Omental fat pad (tissue), 3 donors: ENCODE measurements at regions not wholly inside any gene's neighbourhood (a gene's known extent, or its start where the extent isn't known, plus 50 kb on each side); places are given as distances from the start of the nearest gene placed in this dataset.

Source experiments
- ATAC-seq: fragments of 150-250 bp; one replicate; pipeline ENCODE4 v1.9.1; 2016; ENCODE audit warnings: mild to moderate bottlenecking, moderate library complexity; ENCODE audit not compliant: low FRiP score
- DNase-seq: peaks from one replicate; pipeline ENCODE4 v3.0.0-alpha.2; 2019; ENCODE audit warnings: low spot score
- CTCF ChIP-seq, 3 donors: fragments of 450-650 bp; IDR thresholded peaks; one replicate each; pipeline ENCODE4 v1.5.1; 2016 to 2017; ENCODE audit warnings: antibody characterized with exemption in 3 of 3, mild to moderate bottlenecking in 3 of 3, moderate library complexity in 2 of 3

- peak; percentile 81 for ATAC-seq
- peak; percentile 64 for DNase-seq
- TF ChIP-seq CTCF (IDR thresholded peaks at IDR 0.05): no peak
These were observed 217.8 kb upstream of the GSE1 start for GRCh38 chr16:85395207-85395912.

- no peak for TF ChIP-seq CTCF (IDR thresholded peaks at IDR 0.05)
- DNase-seq (no peak), ATAC-seq (peak; percentile 27)
These were observed 216.9 kb upstream of the GSE1 start for GRCh38 chr16:85395913-85396878.

GRCh38 chr16:85396879-85397871 is 215.9 kb upstream of the GSE1 start:
- DNase-seq (no peak), ATAC-seq (no peak)
- no peak for TF ChIP-seq CTCF (IDR thresholded peaks at IDR 0.05)

- no peak for ATAC-seq
- TF ChIP-seq CTCF (IDR thresholded peaks at IDR 0.05): no peak
- DNase-seq: no peak
These were observed 215.1 kb upstream of the GSE1 start for GRCh38 chr16:85398050-85398451.

- TF ChIP-seq CTCF (IDR thresholded peaks at IDR 0.05): no peak
- DNase-seq (no peak), ATAC-seq (no peak)
These were observed 214.2 kb upstream of the GSE1 start for GRCh38 chr16:85398688-85399582.
